Lower leg skin (tissue), 4 donors: ENCODE measurements at regions not wholly inside any gene's neighbourhood (a gene's known extent, or its start where the extent isn't known, plus 50 kb on each side); places are given as distances from the start of the nearest gene placed in this dataset.

Experiments used
- DNase-seq, 2 donors: peaks; one replicate each; pipeline ENCODE4 v3.0.0-alpha.2; 2019; ENCODE audit warnings: low spot score in 2 of 2
- H3K4me3 ChIP-seq: fragments of 200-600 bp; sonication (generic); 2 replicates; pipeline ENCODE4 v1.5.1; 2017; ENCODE audit warnings: mild to moderate bottlenecking, low read depth; ENCODE audit not compliant: poor library complexity, severe bottlenecking
- POLR2A ChIP-seq, 2 donors: fragments of 450-650 bp; IDR thresholded peaks; one replicate each; pipeline ENCODE4 v1.6.1; 2016 to 2017; ENCODE audit warnings: antibody characterized with exemption in 2 of 2, mild to moderate bottlenecking in 1 of 2, moderate library complexity in 1 of 2
- WGBS, 2 donors: methylation state at CpG; one replicate each; pipeline ENCODE4 v1.1.5; 2018; 5-methylcytosine and 5-hydroxymethylcytosine counted together
- intact Hi-C: fragments of 100-400 bp; cut with DNase I; formaldehyde crosslinking; loops from one replicate; pipeline ENCODE4 v1.15.0; 2023; ENCODE audit warnings: low total_unique reads
- TF ChIP-seq, protein P1 (sequence below), 3 donors: fragments of 450-650 bp; IDR thresholded peaks; one replicate each; pipeline ENCODE4 v1.5.1; 2016; ENCODE audit warnings: antibody characterized with exemption in 3 of 3, mild to moderate bottlenecking in 3 of 3, moderate library complexity in 2 of 3

GRCh38 chr1:185486346-185486745, 169.3 kb upstream of the IVNS1ABP start:
- H3K4me3 ChIP-seq: no peak overlapping the region
- 69 to 86% methylated on average over 5 of the region's 5 CpGs for WGBS, 2 donors
- TF ChIP-seq, protein P1, sequence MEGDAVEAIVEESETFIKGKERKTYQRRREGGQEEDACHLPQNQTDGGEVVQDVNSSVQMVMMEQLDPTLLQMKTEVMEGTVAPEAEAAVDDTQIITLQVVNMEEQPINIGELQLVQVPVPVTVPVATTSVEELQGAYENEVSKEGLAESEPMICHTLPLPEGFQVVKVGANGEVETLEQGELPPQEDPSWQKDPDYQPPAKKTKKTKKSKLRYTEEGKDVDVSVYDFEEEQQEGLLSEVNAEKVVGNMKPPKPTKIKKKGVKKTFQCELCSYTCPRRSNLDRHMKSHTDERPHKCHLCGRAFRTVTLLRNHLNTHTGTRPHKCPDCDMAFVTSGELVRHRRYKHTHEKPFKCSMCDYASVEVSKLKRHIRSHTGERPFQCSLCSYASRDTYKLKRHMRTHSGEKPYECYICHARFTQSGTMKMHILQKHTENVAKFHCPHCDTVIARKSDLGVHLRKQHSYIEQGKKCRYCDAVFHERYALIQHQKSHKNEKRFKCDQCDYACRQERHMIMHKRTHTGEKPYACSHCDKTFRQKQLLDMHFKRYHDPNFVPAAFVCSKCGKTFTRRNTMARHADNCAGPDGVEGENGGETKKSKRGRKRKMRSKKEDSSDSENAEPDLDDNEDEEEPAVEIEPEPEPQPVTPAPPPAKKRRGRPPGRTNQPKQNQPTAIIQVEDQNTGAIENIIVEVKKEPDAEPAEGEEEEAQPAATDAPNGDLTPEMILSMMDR (IDR thresholded peaks at IDR 0.05): no peak
- TF ChIP-seq POLR2A (IDR thresholded peaks at IDR 0.05): no peak
- DNase-seq: no peak
- intact Hi-C loops: no loop called here

DNA sequence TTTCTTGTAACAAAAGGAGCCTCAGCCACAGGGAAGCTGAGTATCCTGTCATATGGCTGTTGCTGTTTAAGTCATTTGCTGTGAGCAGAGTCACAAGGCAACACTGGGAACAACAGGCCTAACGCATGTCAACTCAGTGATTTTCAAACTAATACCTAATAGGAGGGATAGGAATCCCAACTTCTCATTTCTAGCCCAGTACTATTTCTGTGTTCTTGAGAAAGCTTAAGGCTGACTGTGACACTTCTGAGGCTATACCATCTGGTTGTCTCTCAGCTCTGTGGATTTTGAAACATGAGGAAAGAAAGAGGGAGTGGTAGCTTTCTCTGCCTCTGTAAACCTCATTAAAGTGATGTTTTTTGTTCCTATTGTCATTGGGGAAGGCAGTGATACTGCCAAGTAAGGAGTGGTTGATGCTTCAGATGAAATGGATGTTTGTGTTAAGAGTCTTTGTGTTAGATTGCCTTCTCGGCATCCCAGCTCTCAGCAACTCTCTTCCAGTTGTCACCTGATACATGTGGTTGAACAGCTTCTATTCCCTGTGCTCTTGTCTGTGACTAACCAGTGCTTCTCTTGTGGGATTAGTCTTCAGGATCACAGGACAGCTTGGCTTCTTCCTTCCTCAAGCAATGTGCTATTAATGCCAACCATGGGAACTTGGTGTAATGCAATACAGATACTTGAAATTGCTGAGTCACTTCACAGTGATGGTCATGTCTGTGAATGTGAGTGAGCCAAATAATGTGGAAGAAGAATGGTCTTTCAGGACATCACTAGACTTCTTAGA, 166.8 kb upstream of the IVNS1ABP start:
- intact Hi-C loops: no loop called here
- 49 to 63% methylated on average over 2 of the region's 2 CpGs for WGBS, 2 donors
- DNase-seq: peak in 1 of 2 donors; percentile 74
- no peak overlapping the region for H3K4me3 ChIP-seq
- TF ChIP-seq, protein P1 (IDR thresholded peaks at IDR 0.05): no peak
- TF ChIP-seq POLR2A (IDR thresholded peaks at IDR 0.05): no peak

DNA sequence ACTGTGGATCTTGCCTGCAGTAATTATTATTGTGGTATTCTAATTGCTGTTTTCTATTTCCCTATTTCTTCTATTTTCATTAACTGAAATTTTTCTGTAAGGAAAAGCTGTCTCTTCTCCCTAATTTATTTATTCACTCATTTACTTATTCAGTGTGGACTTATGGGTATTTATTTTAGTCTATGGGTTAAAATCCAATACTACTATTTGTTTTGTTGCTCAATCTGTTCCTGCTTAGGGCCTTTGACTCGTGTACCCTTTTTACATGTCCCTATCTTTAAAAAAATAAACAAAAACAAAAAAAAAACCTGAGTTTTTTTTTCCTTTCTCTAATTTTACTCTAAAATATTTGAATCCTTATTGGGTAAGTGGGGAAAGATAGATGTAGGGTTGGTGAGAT, 166.2 kb upstream of the IVNS1ABP start:
- no peak overlapping the region for H3K4me3 ChIP-seq
- WGBS, 2 donors: 66 to 71% methylated on average over 1 of the region's 1 CpG
- intact Hi-C loops: no loop called here
- TF ChIP-seq POLR2A (IDR thresholded peaks at IDR 0.05): no peak
- TF ChIP-seq, protein P1 (IDR thresholded peaks at IDR 0.05): no peak
- no peak for DNase-seq

- intact Hi-C loops: no loop called here
- 65 to 67% methylated on average over 2 of the region's 2 CpGs for WGBS, 2 donors
- TF ChIP-seq, protein P1 (IDR thresholded peaks at IDR 0.05): no peak
- no peak for TF ChIP-seq POLR2A (IDR thresholded peaks at IDR 0.05)
These were observed 163.5 kb upstream of the IVNS1ABP start for GRCh38 chr1:185480545-185480944.

GRCh38 chr1:185479796-185480195, 162.8 kb upstream of the IVNS1ABP start:
- intact Hi-C loops: no loop called here
- DNase-seq: no peak
- no peak overlapping the region for H3K4me3 ChIP-seq
- WGBS, 2 donors: 78 to 83% methylated on average over 5 of the region's 5 CpGs
- no peak for TF ChIP-seq POLR2A (IDR thresholded peaks at IDR 0.05)
- TF ChIP-seq, protein P1 (IDR thresholded peaks at IDR 0.05): no peak

More at GRCh38 chr1:185480545-185480944, 163.5 kb upstream of the IVNS1ABP start:
- DNase-seq: no peak
- no peak overlapping the region for H3K4me3 ChIP-seq

- 78 to 83% methylated on average over 3 of the region's 3 CpGs for WGBS, 2 donors
- no peak for TF ChIP-seq POLR2A (IDR thresholded peaks at IDR 0.05)
- TF ChIP-seq, protein P1 (IDR thresholded peaks at IDR 0.05): no peak
- H3K4me3 ChIP-seq: no peak overlapping the region
- DNase-seq: no peak
- intact Hi-C loops: no loop called here
These were observed 161.8 kb upstream of the IVNS1ABP start for GRCh38 chr1:185478877-185479276.
